ENCODE measurements at regions not wholly inside any gene's neighbourhood (a gene's known extent, or its start where the extent isn't known, plus 50 kb on each side); places are given as distances from the start of the nearest gene placed in this dataset.

GRCh38 chr4:96317891-96318290 is 478.0 kb downstream of the PDHA2 start:
- TF ChIP-seq ZFP30 (CRISPR knock-in tag; IDR thresholded peaks at IDR 0.05) = no peak
- no peak for TF ChIP-seq ZFP3 (CRISPR knock-in tag; IDR thresholded peaks at IDR 0.05)
- no peak for TF ChIP-seq BACH2 (CRISPR knock-in tag; IDR thresholded peaks at IDR 0.05; ENCODE audit: borderline replicate concordance)
- no peak for TF ChIP-seq GLIS3 (CRISPR knock-in tag; IDR thresholded peaks at IDR 0.05)
- TF ChIP-seq POU6F1 (CRISPR knock-in tag; IDR thresholded peaks at IDR 0.05; ENCODE audit: borderline replicate concordance, low read depth) = no peak
- TF ChIP-seq ARNTL (CRISPR knock-in tag; IDR thresholded peaks at IDR 0.05; ENCODE audit: borderline replicate concordance, low read depth) = no peak
- TF ChIP-seq RARB (CRISPR knock-in tag; IDR thresholded peaks at IDR 0.05) = no peak
- no peak for TF ChIP-seq CREB5 (CRISPR knock-in tag; IDR thresholded peaks at IDR 0.05; ENCODE audit: low read depth)
- no peak for TF ChIP-seq CSDC2 (CRISPR knock-in tag; IDR thresholded peaks at IDR 0.05)
- TF ChIP-seq PATZ1 (CRISPR knock-in tag; IDR thresholded peaks at IDR 0.05; ENCODE audit: borderline replicate concordance) = no peak
- no peak for TF ChIP-seq ESRRG (CRISPR knock-in tag; IDR thresholded peaks at IDR 0.05)
- TF ChIP-seq ZC3H10 (CRISPR knock-in tag; IDR thresholded peaks at IDR 0.05) = no peak
- TF ChIP-seq TOX (CRISPR knock-in tag; IDR thresholded peaks at IDR 0.05; ENCODE audit: borderline replicate concordance) = no peak
- TF ChIP-seq PPARA (CRISPR knock-in tag; IDR thresholded peaks at IDR 0.05; ENCODE audit: borderline replicate concordance) = no peak
